Right lobe of liver (tissue), 4 donors: ENCODE measurements at regions not wholly inside any gene's neighbourhood (a gene's known extent, or its start where the extent isn't known, plus 50 kb on each side); places are given as distances from the start of the nearest gene placed in this dataset.

Experiments
- POLR2A ChIP-seq: fragments of 450-650 bp; IDR thresholded peaks from one replicate; pipeline ENCODE4 v1.6.1; 2017; ENCODE audit warnings: antibody characterized with exemption, mild to moderate bottlenecking
- TF ChIP-seq, protein P1 (sequence below), 4 donors: fragments of 200-600 bp in 3 of 4; fragments of 450-650 bp in 1 of 4; IDR thresholded peaks; one replicate each; pipeline versions ENCODE4 v1.5.1 to v1.8.0; 2016 to 2022; ENCODE audit warnings: antibody characterized with exemption in 4 of 4, mild to moderate bottlenecking in 2 of 4
- donor health status: DM: no; HTN: no; CAD: no.
- donor health status: DM: no; HTN: no; CAD: no.
- donor health status: DM: no; HTN: yes; CAD: no.

DNA sequence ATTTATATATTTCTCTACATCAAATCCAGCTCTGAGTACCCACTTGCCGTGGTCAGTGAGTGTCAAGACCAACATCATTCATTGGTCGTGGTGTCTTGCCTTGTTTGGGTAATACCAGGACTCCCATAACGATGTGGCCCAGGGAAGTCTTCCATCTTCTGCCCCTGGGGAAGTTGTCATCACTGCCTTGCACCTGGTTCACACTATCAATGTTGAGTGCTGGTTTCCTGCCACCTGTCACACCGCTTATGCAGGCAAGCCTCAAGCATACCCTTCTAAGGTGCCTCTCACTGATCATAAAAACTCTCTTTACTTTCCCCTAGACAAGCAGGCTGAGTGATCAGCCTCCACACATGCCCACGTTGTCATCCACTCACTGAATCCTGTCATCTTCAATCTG, 382.4 kb downstream of the KCTD12 start:
- TF ChIP-seq, protein P1, sequence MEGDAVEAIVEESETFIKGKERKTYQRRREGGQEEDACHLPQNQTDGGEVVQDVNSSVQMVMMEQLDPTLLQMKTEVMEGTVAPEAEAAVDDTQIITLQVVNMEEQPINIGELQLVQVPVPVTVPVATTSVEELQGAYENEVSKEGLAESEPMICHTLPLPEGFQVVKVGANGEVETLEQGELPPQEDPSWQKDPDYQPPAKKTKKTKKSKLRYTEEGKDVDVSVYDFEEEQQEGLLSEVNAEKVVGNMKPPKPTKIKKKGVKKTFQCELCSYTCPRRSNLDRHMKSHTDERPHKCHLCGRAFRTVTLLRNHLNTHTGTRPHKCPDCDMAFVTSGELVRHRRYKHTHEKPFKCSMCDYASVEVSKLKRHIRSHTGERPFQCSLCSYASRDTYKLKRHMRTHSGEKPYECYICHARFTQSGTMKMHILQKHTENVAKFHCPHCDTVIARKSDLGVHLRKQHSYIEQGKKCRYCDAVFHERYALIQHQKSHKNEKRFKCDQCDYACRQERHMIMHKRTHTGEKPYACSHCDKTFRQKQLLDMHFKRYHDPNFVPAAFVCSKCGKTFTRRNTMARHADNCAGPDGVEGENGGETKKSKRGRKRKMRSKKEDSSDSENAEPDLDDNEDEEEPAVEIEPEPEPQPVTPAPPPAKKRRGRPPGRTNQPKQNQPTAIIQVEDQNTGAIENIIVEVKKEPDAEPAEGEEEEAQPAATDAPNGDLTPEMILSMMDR (IDR thresholded peaks at IDR 0.05) = no peak
- no peak for TF ChIP-seq POLR2A
